Caco-2 (cell line): ENCODE measurements at regions not wholly inside any gene's neighbourhood (a gene's known extent, or its start where the extent isn't known, plus 50 kb on each side); places are given as distances from the start of the nearest gene placed in this dataset.

Source experiments
- BruUV-seq: library from RNA; stranded (reverse); fragments of 400-500 nt; replicated peaks from 2 replicates; lab custom pipeline; 2021; lab: Mats Ljungman, UMichigan
- CTCF ChIA-PET: fragments of 300-600 bp; sonication (Branson Sonifier 250); formaldehyde crosslinking; loops from one replicate; lab custom pipeline; 2022; ENCODE audit warnings: antibody characterized with exemption; lab: Charles Lee
- POLR2A ChIA-PET: fragments of 300-600 bp; sonication (Branson Sonifier 250); formaldehyde crosslinking; loops from one replicate; lab custom pipeline; 2022; ENCODE audit warnings: antibody characterized with exemption; lab: Charles Lee
- DNase-seq, 2 experiments: peaks; one replicate each; pipeline versions ENCODE4 v3.0.0 to v3.0.0-alpha.2; 2020 to 2022
- H3K27me3 ChIP-seq: replicated peaks from 2 replicates; pipeline ENCODE4 v1.6.0; 2011; ENCODE audit warnings: low read length; ENCODE audit not compliant: control insufficient read depth, insufficient read depth
- H3K36me3 ChIP-seq: 2 replicates; pipeline ENCODE4 v1.5.1; 2011; ENCODE audit warnings: low read length; ENCODE audit not compliant: control insufficient read depth, insufficient read depth
- H3K4me1 ChIP-seq: fragments of 250-450 bp; sonication (Bioruptor Pico); 2 replicates; pipeline ENCODE4 v1.5.1; 2020; ENCODE audit warnings: mild to moderate bottlenecking
- H3K4me3 ChIP-seq: 2 replicates; pipeline ENCODE4 v1.5.1; 2011; ENCODE audit warnings: low read depth, mild to moderate bottlenecking, control low read depth, low read length
- H3K9me3 ChIP-seq: fragments of 250-450 bp; sonication (Bioruptor Pico); 2 replicates; pipeline ENCODE4 v1.5.1; 2020; ENCODE audit warnings: mild to moderate bottlenecking, moderate library complexity
- H3K27ac Mint-ChIP-seq: one replicate; pipeline ENCODE4 v1.8.0; 2022; ENCODE audit warnings: mixed read lengths; ENCODE audit not compliant: unreplicated experiment
- H3K27me3 Mint-ChIP-seq: one replicate; pipeline ENCODE4 v1.8.0; 2022; ENCODE audit warnings: mixed read lengths; ENCODE audit not compliant: insufficient read depth, unreplicated experiment
- H3K36me3 Mint-ChIP-seq: one replicate; pipeline ENCODE4 v1.8.0; 2022; ENCODE audit warnings: mild to moderate bottlenecking, mixed read lengths; ENCODE audit not compliant: insufficient read depth, unreplicated experiment
- H3K4me1 Mint-ChIP-seq: one replicate; pipeline ENCODE4 v1.8.0; 2022; ENCODE audit warnings: low read depth, mixed read lengths; ENCODE audit not compliant: unreplicated experiment
- H3K4me3 Mint-ChIP-seq: one replicate; pipeline ENCODE4 v1.8.0; 2022; ENCODE audit warnings: mild to moderate bottlenecking, moderate library complexity, mixed read lengths; ENCODE audit not compliant: unreplicated experiment
- H3K9me3 Mint-ChIP-seq: one replicate; pipeline ENCODE4 v1.8.0; 2022; ENCODE audit warnings: mixed read lengths; ENCODE audit not compliant: unreplicated experiment
- CTCF ChIP-seq, 2 experiments: fragments of 200-600 bp in 1 of 2; IDR thresholded peaks; 1 replicate in 1 of 2; 2 replicates in 1 of 2; pipeline versions ENCODE4 v1.5.1 to v1.8.0; 2011 to 2022; ENCODE audit warnings: antibody characterized with exemption in 1 of 2, control low read depth in 1 of 2, inconsistent platforms in 1 of 2, low read depth in 1 of 2, low read length in 1 of 2, mild to moderate bottlenecking in 1 of 2, moderate library complexity in 1 of 2; ENCODE audit not compliant: insufficient read depth in 1 of 2, severe bottlenecking in 1 of 2, unreplicated experiment in 1 of 2
- intact Hi-C: fragments of 100-400 bp; cut with micrococcal nuclease; formaldehyde crosslinking; loops from one replicate; pipeline ENCODE4 v1.10.0; 2022; ENCODE audit not compliant: unreplicated experiment

- POLR2A ChIA-PET: no interaction called here
- TF ChIP-seq CTCF (IDR thresholded peaks at IDR 0.05; ENCODE audit: insufficient read depth in 1 of 2, low read depth in 1 of 2, low read length in 1 of 2, severe bottlenecking in 1 of 2, unreplicated experiment in 1 of 2): no peak
- Mint-ChIP-seq H3K4me1 (peaks cover 15% of the 10 kb centered on the region), H3K27ac (no peak overlapping the region), H3K4me3 (no peak overlapping the region), H3K27me3 (no peaks in the 10 kb centered on the region), H3K9me3 (no peaks in the 10 kb centered on the region), H3K36me3 (no peaks in the 10 kb centered on the region)
- Histone ChIP-seq H3K36me3 (no peaks in the 10 kb centered on the region), H3K4me3 (no peak overlapping the region), H3K9me3 (no peaks in the 10 kb centered on the region), H3K4me1 (peaks cover 5% of the 10 kb centered on the region; the same call in 1 of the 2 replicates), H3K27me3 (no peaks in the 10 kb centered on the region)
- no peak for DNase-seq
- no TSS peak for BruUV-seq
- intact Hi-C loops: no loop called here
- CTCF ChIA-PET: no interaction called here
Observed at GRCh38 chr7:46208635-46209525, 287.8 kb upstream of the IGFBP3 start.

- H3K27me3 Mint-ChIP-seq: no peaks in the 10 kb centered on the region
- no peaks in the 10 kb centered on the region for H3K36me3 Mint-ChIP-seq
- no peak overlapping the region for H3K27ac Mint-ChIP-seq
- no peak overlapping the region for H3K4me3 Mint-ChIP-seq
- ChIA-PET POLR2A (no interaction called here), CTCF (no interaction called here)
- no peak for DNase-seq
- no peak for TF ChIP-seq CTCF (IDR thresholded peaks at IDR 0.05; ENCODE audit: insufficient read depth in 1 of 2, low read depth in 1 of 2, low read length in 1 of 2, severe bottlenecking in 1 of 2, unreplicated experiment in 1 of 2)
- H3K4me1 Mint-ChIP-seq: peaks cover 15% of the 10 kb centered on the region
- intact Hi-C loops: no loop called here
- no peaks in the 10 kb centered on the region for H3K36me3 ChIP-seq
- H3K27me3 ChIP-seq: no peaks in the 10 kb centered on the region
- peaks cover 5% of the 10 kb centered on the region; the same call in 1 of the 2 replicates for H3K4me1 ChIP-seq
- H3K9me3 Mint-ChIP-seq: no peaks in the 10 kb centered on the region
- no TSS peak for BruUV-seq
- no peaks in the 10 kb centered on the region for H3K9me3 ChIP-seq
- H3K4me3 ChIP-seq: no peak overlapping the region
Observed at GRCh38 chr7:46207931-46208634, 287.0 kb upstream of the IGFBP3 start.

GRCh38 chr7:46206476-46207060 lies 285.5 kb upstream of the IGFBP3 start:
- no peak for TF ChIP-seq CTCF (IDR thresholded peaks at IDR 0.05; ENCODE audit: insufficient read depth in 1 of 2, low read depth in 1 of 2, low read length in 1 of 2, severe bottlenecking in 1 of 2, unreplicated experiment in 1 of 2)
- H3K9me3 Mint-ChIP-seq: no peaks in the 10 kb centered on the region
- H3K36me3 ChIP-seq: no peaks in the 10 kb centered on the region
- no peak overlapping the region for H3K4me3 ChIP-seq
- no peaks in the 10 kb centered on the region for H3K36me3 Mint-ChIP-seq
- POLR2A ChIA-PET: no interaction called here
- no peak overlapping the region for H3K27ac Mint-ChIP-seq
- peaks cover 5% of the 10 kb centered on the region; the same call in 1 of the 2 replicates for H3K4me1 ChIP-seq
- H3K9me3 ChIP-seq: no peaks in the 10 kb centered on the region
- no peak for DNase-seq
- CTCF ChIA-PET: no interaction called here
- BruUV-seq: no TSS peak
- intact Hi-C loops: no loop called here
- peaks cover 15% of the 10 kb centered on the region for H3K4me1 Mint-ChIP-seq
- no peaks in the 10 kb centered on the region for H3K27me3 Mint-ChIP-seq
- no peaks in the 10 kb centered on the region for H3K27me3 ChIP-seq
- H3K4me3 Mint-ChIP-seq: no peak overlapping the region
